ENCODE measurements at regions not wholly inside any gene's neighbourhood (a gene's known extent, or its start where the extent isn't known, plus 50 kb on each side); places are given as distances from the start of the nearest gene placed in this dataset.

GRCh38 chrX:79645749-79646148 lies 278.6 kb upstream of the ITM2A start:
- DNase-seq: no peak

GRCh38 chrX:79631526-79631925 lies 264.4 kb upstream of the ITM2A start:
- no peak for DNase-seq

GRCh38 chrX:79630033-79631009 lies 263.2 kb upstream of the ITM2A start:
- no peak for DNase-seq

- no peak for DNase-seq
Measured at GRCh38 chrX:79623098-79623762, 256.1 kb upstream of the ITM2A start.

- DNase-seq: no peak
Measured at GRCh38 chrX:79618280-79618679, 251.1 kb upstream of the ITM2A start.

GRCh38 chrX:79604364-79604763 lies 237.2 kb upstream of the ITM2A start:
- no peak for DNase-seq

- DNase-seq: no peak
Measured at GRCh38 chrX:79601341-79602131, 234.4 kb upstream of the ITM2A start.

- DNase-seq: no peak
Measured at GRCh38 chrX:79592259-79592658, 225.1 kb upstream of the ITM2A start.

- DNase-seq: no peak
Measured at GRCh38 chrX:79588233-79588632, 221.1 kb upstream of the ITM2A start.

GRCh38 chrX:79573760-79574159 lies 206.6 kb upstream of the ITM2A start:
- no peak for DNase-seq

- no peak for DNase-seq
Measured at GRCh38 chrX:79572566-79572965, 205.4 kb upstream of the ITM2A start.

- DNase-seq: no peak
Measured at GRCh38 chrX:79570524-79571240, 203.5 kb upstream of the ITM2A start.

GRCh38 chrX:79568309-79568708 lies 201.2 kb upstream of the ITM2A start:
- DNase-seq: no peak

- no peak for DNase-seq
Measured at GRCh38 chrX:79564362-79564761, 197.2 kb upstream of the ITM2A start.

- DNase-seq: no peak
Measured at GRCh38 chrX:79559290-79559689, 192.2 kb upstream of the ITM2A start.

GRCh38 chrX:79557212-79557611 lies 190.1 kb upstream of the ITM2A start:
- no peak for DNase-seq

GRCh38 chrX:79556800-79557199 lies 189.7 kb upstream of the ITM2A start:
- DNase-seq: no peak

- no peak for DNase-seq
Measured at GRCh38 chrX:79530310-79531108, 163.4 kb upstream of the ITM2A start.

GRCh38 chrX:79524642-79525041 lies 157.5 kb upstream of the ITM2A start:
- no peak for DNase-seq

GRCh38 chrX:79515529-79515928 lies 148.4 kb upstream of the ITM2A start:
- DNase-seq: no peak

- no peak for DNase-seq
Measured at GRCh38 chrX:79511799-79512198, 144.7 kb upstream of the ITM2A start.
